HEK293T (cell line): ENCODE measurements at regions not wholly inside any gene's neighbourhood (a gene's known extent, or its start where the extent isn't known, plus 50 kb on each side); places are given as distances from the start of the nearest gene placed in this dataset.

Experiments
- ARNT ChIP-seq: fragments of 450-650 bp; IDR thresholded peaks from 2 replicates; pipeline ENCODE4 v1.6.1; 2017; ENCODE audit warnings: mild to moderate bottlenecking
- CTBP1 ChIP-seq: fragments of 450-650 bp; IDR thresholded peaks from 2 replicates; pipeline ENCODE4 v1.6.1; 2016; ENCODE audit warnings: borderline replicate concordance
- ELF4 ChIP-seq: fragments of 450-650 bp; IDR thresholded peaks from 2 replicates; pipeline ENCODE4 v1.6.1; 2017; ENCODE audit warnings: antibody characterized with exemption
- FOXA1 ChIP-seq: fragments of 450-650 bp; IDR thresholded peaks from 2 replicates; pipeline ENCODE4 v1.6.1; 2016; ENCODE audit warnings: mild to moderate bottlenecking
- FOXK2 ChIP-seq: fragments of 450-650 bp; IDR thresholded peaks from 2 replicates; pipeline ENCODE4 v1.6.1; 2016; ENCODE audit warnings: mild to moderate bottlenecking
- NFRKB ChIP-seq: fragments of 450-650 bp; IDR thresholded peaks from 2 replicates; pipeline ENCODE4 v1.6.1; 2016; ENCODE audit warnings: mild to moderate bottlenecking, moderate library complexity
- SP1 ChIP-seq: fragments of 450-650 bp; IDR thresholded peaks from 2 replicates; pipeline ENCODE4 v1.6.1; 2017
- ZNF384 ChIP-seq: fragments of 450-650 bp; IDR thresholded peaks from 2 replicates; pipeline ENCODE4 v1.6.1; 2016
- TF ChIP-seq, protein P1 (sequence below): fragments of 450-650 bp; IDR thresholded peaks from 2 replicates; pipeline ENCODE4 v1.6.1; 2016

GRCh38 chr18:22673182-22673862, 255.6 kb upstream of the CTAGE1 start:
- TF ChIP-seq, protein P1, sequence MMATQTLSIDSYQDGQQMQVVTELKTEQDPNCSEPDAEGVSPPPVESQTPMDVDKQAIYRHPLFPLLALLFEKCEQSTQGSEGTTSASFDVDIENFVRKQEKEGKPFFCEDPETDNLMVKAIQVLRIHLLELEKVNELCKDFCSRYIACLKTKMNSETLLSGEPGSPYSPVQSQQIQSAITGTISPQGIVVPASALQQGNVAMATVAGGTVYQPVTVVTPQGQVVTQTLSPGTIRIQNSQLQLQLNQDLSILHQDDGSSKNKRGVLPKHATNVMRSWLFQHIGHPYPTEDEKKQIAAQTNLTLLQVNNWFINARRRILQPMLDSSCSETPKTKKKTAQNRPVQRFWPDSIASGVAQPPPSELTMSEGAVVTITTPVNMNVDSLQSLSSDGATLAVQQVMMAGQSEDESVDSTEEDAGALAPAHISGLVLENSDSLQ, result no peak
- TF ChIP-seq ZNF384 (no peak), SP1 (no peak), FOXK2 (no peak), ARNT (no peak), FOXA1 (no peak), ELF4 (no peak), CTBP1 (no peak), NFRKB (no peak)
